HG02852 (cell line): ENCODE measurements at regions not wholly inside any gene's neighbourhood (a gene's known extent, or its start where the extent isn't known, plus 50 kb on each side); places are given as distances from the start of the nearest gene placed in this dataset.

Experiments
- ATAC-seq: cut with Tn5 transposase; IDR thresholded peaks from one replicate; pipeline ENCODE4 v1.9.1; 2021; ENCODE audit warnings: mild to moderate bottlenecking, moderate library complexity; ENCODE audit not compliant: unreplicated experiment

- ATAC-seq = no peak
Measured at GRCh38 chr18:1907470-1908206, 663.7 kb downstream of the METTL4 start.

GRCh38 chr18:1914489-1914888 is 656.8 kb downstream of the METTL4 start:
- no peak for ATAC-seq

GRCh38 chr18:1916869-1917523 is 654.3 kb downstream of the METTL4 start:
- no peak for ATAC-seq

- no peak for ATAC-seq
Measured at GRCh38 chr18:1917569-1917968, 653.7 kb downstream of the METTL4 start.

GRCh38 chr18:1922066-1922465 is 649.2 kb downstream of the METTL4 start:
- ATAC-seq = no peak

GRCh38 chr18:1928711-1929110 is 642.6 kb downstream of the METTL4 start:
- ATAC-seq = no peak

- ATAC-seq = no peak
Measured at GRCh38 chr18:1929720-1930119, 641.6 kb downstream of the METTL4 start.

- no peak for ATAC-seq
Measured at GRCh38 chr18:1930291-1931270, 640.7 kb downstream of the METTL4 start.

- ATAC-seq = no peak
Measured at GRCh38 chr18:1952486-1952885, 618.8 kb downstream of the METTL4 start.

- ATAC-seq = no peak
Measured at GRCh38 chr18:1954583-1955312, 616.6 kb downstream of the METTL4 start.

GRCh38 chr18:1958798-1959197 is 612.5 kb downstream of the METTL4 start:
- ATAC-seq = no peak

GRCh38 chr18:1965016-1965415 is 606.3 kb downstream of the METTL4 start:
- no peak for ATAC-seq

GRCh38 chr18:1965541-1965940 is 605.8 kb downstream of the METTL4 start:
- ATAC-seq = no peak

- no peak for ATAC-seq
Measured at GRCh38 chr18:1968801-1969498, 602.4 kb downstream of the METTL4 start.

GRCh38 chr18:1976484-1976883 is 594.8 kb downstream of the METTL4 start:
- no peak for ATAC-seq

GRCh38 chr18:1982056-1982455 is 589.2 kb downstream of the METTL4 start:
- ATAC-seq = no peak

- no peak for ATAC-seq
Measured at GRCh38 chr18:1983746-1984515, 587.4 kb downstream of the METTL4 start.

GRCh38 chr18:1993866-1994265 is 577.4 kb downstream of the METTL4 start:
- no peak for ATAC-seq

GRCh38 chr18:1994471-1994870 is 576.8 kb downstream of the METTL4 start:
- no peak for ATAC-seq
